PC-9 (cell line): ENCODE measurements at regions not wholly inside any gene's neighbourhood (a gene's known extent, or its start where the extent isn't known, plus 50 kb on each side); places are given as distances from the start of the nearest gene placed in this dataset.

Experiments used
- BruUV-seq: library from RNA; stranded (reverse); fragments of 400-500 nt; replicated peaks from 2 replicates; lab custom pipeline; 2021; lab: Mats Ljungman, UMichigan
- CTCF ChIA-PET: fragments of 300-600 bp; sonication (Branson Sonifier 250); formaldehyde crosslinking; loops from one replicate; lab custom pipeline; 2022; ENCODE audit warnings: antibody characterized with exemption; lab: Charles Lee
- POLR2A ChIA-PET: fragments of 300-600 bp; sonication (Branson Sonifier 250); formaldehyde crosslinking; loops from one replicate; lab custom pipeline; 2022; ENCODE audit warnings: antibody characterized with exemption; ENCODE audit not compliant: unreplicated experiment; lab: Charles Lee
- DNase-seq, 2 experiments: peaks; one replicate each; pipeline versions ENCODE4 v3.0.0 to v3.0.0-alpha.2; 2015 to 2022; ENCODE audit warnings: mixed read lengths in 1 of 2
- H2AFZ ChIP-seq: fragments of 200-600 bp; sonication (generic); 2 replicates; pipeline ENCODE4 v1.8.1; 2017; ENCODE audit warnings: antibody characterized with exemption
- H3F3A ChIP-seq: fragments of 200-600 bp; sonication (generic); 2 replicates; pipeline ENCODE4 v1.8.1; 2017; ENCODE audit warnings: antibody characterized with exemption, mild to moderate bottlenecking, low read depth; ENCODE audit not compliant: insufficient read depth
- H3K27ac ChIP-seq: fragments of 200-600 bp; sonication (generic); 2 replicates; pipeline ENCODE4 v1.6.1; 2016; ENCODE audit warnings: mixed run types
- H3K27me3 ChIP-seq: fragments of 200-600 bp; sonication (generic); 2 replicates; pipeline ENCODE4 v1.6.1; 2016; ENCODE audit warnings: low read depth, mixed run types; ENCODE audit not compliant: insufficient read depth
- H3K36me3 ChIP-seq: fragments of 200-600 bp; sonication (generic); 2 replicates; pipeline ENCODE4 v1.6.1; 2016; ENCODE audit warnings: low read depth, mixed run types
- H3K4me1 ChIP-seq: fragments of 200-600 bp; sonication (generic); replicated peaks from 2 replicates; pipeline ENCODE4 v1.6.1; 2016; ENCODE audit warnings: mixed run types; ENCODE audit not compliant: insufficient read depth
- H3K4me2 ChIP-seq: fragments of 200-600 bp; sonication (generic); 2 replicates; pipeline ENCODE4 v1.6.1; 2017; ENCODE audit warnings: mixed run types
- H3K4me3 ChIP-seq: fragments of 200-600 bp; sonication (generic); 2 replicates; pipeline ENCODE4 v1.6.1; 2016; ENCODE audit warnings: mixed run types
- H3K79me2 ChIP-seq: fragments of 200-600 bp; sonication (generic); 2 replicates; pipeline ENCODE4 v1.6.1; 2017; ENCODE audit warnings: low read depth, mixed run types
- H3K9me2 ChIP-seq: fragments of 200-600 bp; sonication (generic); 2 replicates; pipeline ENCODE4 v1.8.1; 2017; ENCODE audit warnings: mild to moderate bottlenecking; ENCODE audit not compliant: insufficient read depth
- H3K9me3 ChIP-seq: fragments of 200-600 bp; sonication (generic); 2 replicates; pipeline ENCODE4 v1.8.1; 2016; ENCODE audit warnings: low read depth; ENCODE audit not compliant: insufficient read depth
- H4K20me1 ChIP-seq: fragments of 200-600 bp; sonication (generic); 2 replicates; pipeline ENCODE4 v1.8.1; 2017; ENCODE audit not compliant: insufficient read depth
- CTCF ChIP-seq: fragments of 200-600 bp; sonication (generic); conservative IDR thresholded peaks from 2 replicates; pipeline ENCODE4 v1.6.1; 2017; ENCODE audit warnings: mixed run types, antibody characterized with exemption, mild to moderate bottlenecking, moderate library complexity
- EZH2 ChIP-seq: fragments of 200-600 bp; sonication (generic); IDR thresholded peaks from 2 replicates; pipeline ENCODE4 v1.8.0; 2017; ENCODE audit warnings: antibody characterized with exemption, low read depth
- intact Hi-C: fragments of 100-400 bp; cut with micrococcal nuclease; formaldehyde crosslinking; loops from one replicate; pipeline ENCODE4 v1.10.0; 2022; ENCODE audit not compliant: unreplicated experiment

- ChIA-PET CTCF (no interaction called here), POLR2A (no interaction called here)
- BruUV-seq, result no TSS peak
- no peak overlapping the region for H3K4me2 ChIP-seq
- TF ChIP-seq CTCF (no peak), EZH2 (no peak)
- no peak overlapping the region for H3K27ac ChIP-seq
- intact Hi-C loops, result no loop called here
- H3K79me2 ChIP-seq, result no peaks in the 10 kb centered on the region
- no peaks in the 10 kb centered on the region for H3K4me1 ChIP-seq
- no peaks in the 10 kb centered on the region for H3K36me3 ChIP-seq
- no peak overlapping the region for H2AFZ ChIP-seq
- H3K27me3 ChIP-seq, result peaks cover 7% of the 10 kb centered on the region; the same call in 1 of the 2 replicates
- H3K9me2 ChIP-seq, result no peaks in the 10 kb centered on the region
- DNase-seq, result no peak
- no peak overlapping the region for H3K4me3 ChIP-seq
- no peaks in the 10 kb centered on the region for H3F3A ChIP-seq
- H4K20me1 ChIP-seq, result no peaks in the 10 kb centered on the region
- no peaks in the 10 kb centered on the region for H3K9me3 ChIP-seq
Measured at GRCh38 chr2:56102098-56102497, 81.7 kb upstream of the CCDC85A start.

DNA sequence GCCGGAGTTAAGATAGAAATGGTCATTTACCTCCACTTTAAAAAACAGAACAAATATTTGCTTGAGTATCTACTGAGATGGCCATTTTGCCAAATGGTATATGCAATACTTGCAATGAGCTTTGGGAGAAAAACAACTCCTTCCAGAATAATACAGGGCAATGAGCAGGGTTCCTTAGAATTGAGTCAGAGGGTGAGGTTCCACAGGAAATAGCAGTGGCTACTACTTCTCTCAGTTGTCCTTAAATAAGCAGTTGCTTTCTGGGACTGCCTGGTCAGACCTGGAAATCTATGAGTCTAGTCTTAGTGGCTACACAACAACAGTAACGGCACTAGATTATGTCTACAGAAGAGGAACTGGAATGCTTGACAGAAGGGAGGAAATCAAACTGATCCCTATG is 80.9 kb upstream of the CCDC85A start:
- CTCF ChIA-PET, result no interaction called here
- POLR2A ChIA-PET, result no interaction called here
- Histone ChIP-seq H3F3A (no peaks in the 10 kb centered on the region), H3K36me3 (no peaks in the 10 kb centered on the region), H3K27ac (no peak overlapping the region), H3K4me3 (no peak overlapping the region), H4K20me1 (no peaks in the 10 kb centered on the region), H3K4me1 (no peaks in the 10 kb centered on the region), H2AFZ (no peak overlapping the region), H3K4me2 (no peak overlapping the region), H3K27me3 (peaks cover 7% of the 10 kb centered on the region; the same call in 1 of the 2 replicates), H3K9me3 (no peaks in the 10 kb centered on the region), H3K9me2 (no peaks in the 10 kb centered on the region), H3K79me2 (no peaks in the 10 kb centered on the region)
- TF ChIP-seq EZH2, result no peak
- no peak for TF ChIP-seq CTCF
- no TSS peak for BruUV-seq
- no peak for DNase-seq
- intact Hi-C loops, result no loop called here

GRCh38 chr2:56104962-56105361 is 78.8 kb upstream of the CCDC85A start:
- no peaks in the 10 kb centered on the region for H4K20me1 ChIP-seq
- no peak overlapping the region for H3K27ac ChIP-seq
- no peaks in the 10 kb centered on the region for H3F3A ChIP-seq
- H3K9me2 ChIP-seq, result no peaks in the 10 kb centered on the region
- DNase-seq, result no peak
- ChIA-PET CTCF (no interaction called here), POLR2A (no interaction called here)
- no peak overlapping the region for H3K4me2 ChIP-seq
- intact Hi-C loops, result no loop called here
- H3K79me2 ChIP-seq, result no peaks in the 10 kb centered on the region
- H3K27me3 ChIP-seq, result peaks cover 7% of the 10 kb centered on the region; the same call in 1 of the 2 replicates
- no peak overlapping the region for H3K4me3 ChIP-seq
- no peak overlapping the region for H2AFZ ChIP-seq
- H3K9me3 ChIP-seq, result no peaks in the 10 kb centered on the region
- no peaks in the 10 kb centered on the region for H3K36me3 ChIP-seq
- no peaks in the 10 kb centered on the region for H3K4me1 ChIP-seq
- TF ChIP-seq EZH2 (no peak), CTCF (no peak)
- BruUV-seq, result no TSS peak
